Epithelial cell of esophagus (primary cell): ENCODE measurements at regions not wholly inside any gene's neighbourhood (a gene's known extent, or its start where the extent isn't known, plus 50 kb on each side); places are given as distances from the start of the nearest gene placed in this dataset.

Source experiments
- DNase-seq: peaks from one replicate; pipeline ENCODE4 v3.0.0; 2010; ENCODE audit warnings: low read depth
- H3K4me3 ChIP-seq: 2 replicates; pipeline ENCODE4 v1.5.1; 2011; ENCODE audit warnings: mild to moderate bottlenecking, low read length, control low read depth
- CTCF ChIP-seq: IDR thresholded peaks from 2 replicates; pipeline ENCODE4 v1.5.1; 2011; ENCODE audit warnings: low read depth, mild to moderate bottlenecking, low read length, control low read depth, inconsistent platforms; ENCODE audit not compliant: insufficient read depth; ENCODE audit errors: missing control alignments

GRCh38 chr3:35849496-35849895 lies 210.2 kb downstream of the ARPP21 start:
- no peak overlapping the region for H3K4me3 ChIP-seq
- TF ChIP-seq CTCF: no peak
- DNase-seq: no peak

- no peak overlapping the region for H3K4me3 ChIP-seq
- no peak for DNase-seq
- no peak for TF ChIP-seq CTCF
These were observed 210.6 kb downstream of the ARPP21 start for GRCh38 chr3:35849963-35850362.

DNA sequence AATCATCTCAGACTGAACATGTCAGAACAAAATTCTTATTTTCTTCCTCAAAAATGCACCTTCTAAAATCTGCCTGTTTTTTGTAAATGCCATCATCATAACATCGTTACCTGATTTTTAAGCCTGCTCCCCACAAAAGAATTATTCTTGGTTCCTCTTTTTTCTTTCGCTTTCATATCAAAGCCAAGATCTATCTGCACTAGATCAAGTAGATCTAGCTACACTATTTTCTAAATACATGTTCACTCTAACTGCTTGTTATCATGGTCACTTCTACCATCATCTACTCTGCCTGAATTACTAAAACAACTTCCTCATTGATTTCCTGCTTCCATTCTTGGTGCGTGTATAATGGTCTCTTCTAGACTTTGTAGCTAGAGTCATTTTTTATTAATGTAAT lies 217.7 kb downstream of the ARPP21 start:
- no peak for TF ChIP-seq CTCF
- no peak for DNase-seq
- no peak overlapping the region for H3K4me3 ChIP-seq

DNA sequence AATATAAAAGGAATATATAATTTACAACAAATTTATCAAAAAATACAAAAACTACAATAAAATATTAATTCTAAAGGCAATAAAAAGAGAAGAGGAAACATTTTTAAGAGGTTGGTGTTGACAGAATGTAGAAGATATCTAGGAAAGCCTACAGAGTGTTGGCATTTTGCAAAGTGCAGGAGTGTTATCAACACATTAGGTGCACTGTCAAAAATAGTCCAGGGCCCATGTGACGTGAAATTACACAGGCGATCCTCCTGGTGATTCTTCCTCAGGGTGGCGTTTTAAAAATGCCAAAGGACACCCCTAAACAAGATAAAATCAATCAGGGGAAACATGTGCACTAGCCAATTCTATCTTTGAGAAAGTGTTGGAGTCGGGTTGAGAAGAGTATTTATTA lies 222.7 kb downstream of the ARPP21 start:
- DNase-seq: no peak
- no peak overlapping the region for H3K4me3 ChIP-seq
- TF ChIP-seq CTCF: no peak

- no peak for TF ChIP-seq CTCF
- DNase-seq: no peak
- H3K4me3 ChIP-seq: no peak overlapping the region
These were observed 225.5 kb downstream of the ARPP21 start for GRCh38 chr3:35864871-35865270.

- no peak for TF ChIP-seq CTCF
- DNase-seq: no peak
- no peak overlapping the region for H3K4me3 ChIP-seq
These were observed 228.5 kb downstream of the ARPP21 start for GRCh38 chr3:35867791-35868190.

GRCh38 chr3:35871009-35871408 lies 231.7 kb downstream of the ARPP21 start:
- no peak overlapping the region for H3K4me3 ChIP-seq
- no peak for DNase-seq
- no peak for TF ChIP-seq CTCF
